CD4-positive, alpha-beta T cell treated with Interferon alpha-2 for 1 hour (primary cell): ENCODE measurements at regions not wholly inside any gene's neighbourhood (a gene's known extent, or its start where the extent isn't known, plus 50 kb on each side); places are given as distances from the start of the nearest gene placed in this dataset.
"Not testable (repeated sequence)": the region's sequence is repeated elsewhere in the genome, so short reads cannot be mapped to it uniquely, and the experiment has no call there.

Experiments used
- DNase-seq, 2 donors: peaks; one replicate each; pipeline ENCODE4 v3.0.0-alpha.2; 2020 to 2022

DNA sequence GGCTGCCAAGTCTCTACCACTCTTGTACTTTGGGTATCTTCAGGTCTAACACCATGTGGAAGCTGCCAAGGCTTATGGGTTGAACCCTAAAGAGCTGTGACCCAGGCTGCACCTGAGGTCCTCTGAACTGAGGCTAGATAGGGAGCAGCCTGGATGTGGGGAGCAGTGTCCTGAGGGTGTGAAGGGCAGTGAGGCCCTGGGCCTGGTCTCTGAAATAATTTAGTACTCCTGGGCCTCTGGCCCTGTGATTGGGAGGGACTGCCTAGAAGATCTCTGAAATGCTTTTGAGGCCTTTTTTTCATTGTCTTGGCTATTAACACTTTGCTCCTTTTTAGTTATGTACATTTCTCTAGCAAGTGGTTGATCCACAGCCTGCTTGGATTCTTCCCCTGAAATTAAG, 847.2 kb upstream of the B3GALT2 start:
- no peak for DNase-seq

DNA sequence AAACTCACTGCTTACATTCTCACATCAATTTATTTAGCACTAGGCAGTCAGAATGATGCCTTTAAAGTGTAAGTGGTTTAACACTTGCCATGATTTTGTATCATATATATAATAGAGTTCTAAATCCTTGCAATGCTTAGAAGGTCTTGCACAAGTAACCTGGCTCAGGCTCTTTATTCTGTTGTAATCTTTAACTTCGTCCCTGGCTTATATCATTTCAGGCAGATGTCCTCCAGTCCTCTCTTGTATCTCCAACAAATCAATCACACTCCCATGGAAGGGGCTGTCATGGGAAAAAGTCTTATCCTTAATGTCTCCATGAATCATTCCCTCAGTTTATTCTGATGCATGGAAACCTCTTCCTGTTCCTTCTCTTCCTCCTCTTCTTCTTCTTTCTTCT, 841.6 kb upstream of the B3GALT2 start:
- no peak for DNase-seq

GRCh38 chr1:194026422-194026821, 840.0 kb upstream of the B3GALT2 start:
- no peak for DNase-seq

GRCh38 chr1:194024659-194025058, 838.2 kb upstream of the B3GALT2 start:
- no peak for DNase-seq

GRCh38 chr1:194014014-194014413, 827.6 kb upstream of the B3GALT2 start:
- DNase-seq: no peak

DNA sequence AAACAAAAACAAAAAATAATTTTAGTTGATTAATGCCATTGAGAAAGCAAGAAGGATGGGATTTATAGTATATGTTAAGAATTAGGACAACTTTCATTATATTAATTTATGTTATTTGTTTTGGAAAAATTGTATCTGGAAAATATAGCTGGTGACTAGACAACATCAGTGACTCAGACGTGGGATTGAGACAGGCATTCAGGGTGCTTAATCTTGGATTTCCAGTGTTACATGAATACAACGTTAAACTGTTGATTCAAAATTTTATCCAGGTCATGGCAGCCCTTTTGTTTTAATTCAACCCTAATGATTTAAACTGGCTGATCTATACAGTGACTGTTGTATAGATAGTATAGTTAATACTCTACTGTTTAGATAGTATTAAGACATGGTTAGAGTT, 827.1 kb upstream of the B3GALT2 start:
- DNase-seq: no peak

DNA sequence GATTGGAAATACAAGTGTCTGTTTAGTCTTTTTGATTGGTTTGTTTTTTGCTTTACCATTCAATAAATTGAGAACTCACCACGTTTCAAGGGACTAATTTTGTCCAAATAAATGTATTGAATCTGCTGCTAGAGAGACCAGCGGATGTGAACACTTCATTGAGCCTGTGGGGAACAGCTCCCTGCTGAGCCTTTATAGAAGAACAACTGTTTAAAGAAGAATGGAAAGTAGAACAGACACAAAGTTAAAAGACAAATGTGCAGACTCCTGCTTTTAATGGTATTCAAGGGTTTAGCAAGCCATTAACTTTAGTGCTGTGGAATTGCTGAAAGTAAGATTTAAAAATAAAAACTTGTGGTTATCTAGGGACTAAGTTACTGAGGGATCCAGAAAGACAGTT, 817.7 kb upstream of the B3GALT2 start:
- DNase-seq: no peak

DNA sequence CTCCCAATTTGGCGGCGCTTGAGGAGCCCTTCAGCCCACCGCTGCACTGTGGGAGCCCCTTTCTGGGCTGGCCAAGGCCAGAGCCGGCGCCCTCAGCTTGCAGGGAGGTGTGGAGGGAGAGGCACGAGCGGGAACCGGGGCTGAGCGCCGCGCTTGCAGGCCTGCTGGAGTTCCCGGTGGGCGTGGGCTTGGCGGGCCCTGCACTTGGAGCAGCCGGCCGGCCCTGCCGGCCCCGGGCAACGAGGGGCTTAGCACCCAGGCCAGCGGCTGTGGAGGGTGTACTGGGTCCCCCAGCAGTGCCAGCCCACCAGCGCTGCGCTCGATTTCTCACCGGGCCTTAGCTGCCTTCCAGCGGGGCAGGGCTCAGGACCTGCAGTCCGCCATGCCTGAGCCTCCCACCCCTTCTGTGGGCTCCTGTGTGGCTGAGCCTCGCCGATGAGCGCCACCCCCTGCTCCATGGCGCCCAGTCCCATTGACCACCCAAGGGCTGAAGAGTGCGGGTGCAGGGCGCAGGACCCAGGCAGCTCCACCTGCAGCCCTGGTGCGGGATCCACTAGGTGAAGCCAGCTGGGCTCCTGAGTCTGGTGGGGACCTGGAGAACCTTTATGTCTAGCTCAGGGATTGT, 815.4 kb upstream of the B3GALT2 start:
- DNase-seq: not testable (repeated sequence)

GRCh38 chr1:193988885-193989284, 802.5 kb upstream of the B3GALT2 start:
- DNase-seq: no peak

DNA sequence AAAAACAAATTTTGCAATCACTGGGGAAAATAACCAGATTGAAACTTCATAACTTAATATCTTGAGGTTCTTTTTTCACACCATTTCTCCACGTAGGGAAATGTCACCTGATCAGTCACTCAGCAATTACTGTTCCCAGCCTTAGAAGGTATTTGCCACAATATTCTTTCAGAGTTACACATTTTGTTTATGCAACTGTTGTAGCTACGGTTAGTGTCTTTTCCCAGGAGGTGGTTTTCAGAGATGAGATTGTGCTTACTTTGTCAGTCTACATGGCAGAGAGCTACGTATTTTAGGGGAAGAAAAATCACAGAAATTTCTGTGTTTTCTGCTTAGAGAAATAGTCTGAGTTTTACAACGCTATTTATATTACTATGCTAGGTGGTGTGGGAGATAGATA, 792.8 kb upstream of the B3GALT2 start:
- DNase-seq: no peak

DNA sequence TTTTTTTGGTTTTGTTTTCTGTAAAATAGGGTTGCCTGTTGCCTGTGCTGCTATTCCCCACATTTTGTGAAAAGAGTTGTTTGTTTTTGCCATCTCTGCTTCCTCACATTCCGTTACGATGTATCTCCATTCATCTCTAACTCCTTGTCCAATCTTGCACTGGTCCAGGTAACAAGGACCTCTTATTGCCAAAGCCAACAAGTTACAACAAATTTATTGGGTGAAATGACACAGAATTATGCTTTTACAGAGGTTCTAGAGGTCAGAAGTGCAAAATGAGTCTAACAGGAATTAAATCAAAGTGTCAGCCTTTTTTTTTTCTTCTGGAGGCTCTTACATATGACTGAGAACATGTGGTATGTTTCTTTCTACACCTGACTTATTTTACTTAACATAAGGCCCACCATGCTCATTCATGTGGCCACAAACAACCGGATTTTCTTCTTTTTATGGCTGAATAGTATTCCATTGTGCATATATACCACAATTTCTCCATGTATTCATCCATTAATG, 787.9 kb upstream of the B3GALT2 start:
- DNase-seq: no peak

DNA sequence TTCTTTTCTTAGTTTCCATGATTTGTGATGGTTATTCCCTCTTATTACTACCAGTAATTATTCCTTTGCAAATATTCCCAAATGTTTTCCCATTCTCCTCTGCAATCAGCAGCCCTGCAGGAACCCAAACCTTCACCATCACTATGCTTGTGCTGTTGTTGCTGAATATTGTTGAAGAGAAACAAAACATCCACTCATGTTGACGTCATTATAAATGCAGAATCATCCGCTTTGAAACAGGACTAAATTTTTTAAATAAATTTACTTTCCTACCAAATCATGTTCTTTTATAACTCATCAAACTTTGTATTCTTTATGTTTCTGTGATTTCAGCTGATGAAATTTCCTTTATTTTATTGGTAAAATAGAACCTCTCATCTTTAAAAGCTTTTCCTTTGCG, 787.0 kb upstream of the B3GALT2 start:
- DNase-seq: no peak

DNA sequence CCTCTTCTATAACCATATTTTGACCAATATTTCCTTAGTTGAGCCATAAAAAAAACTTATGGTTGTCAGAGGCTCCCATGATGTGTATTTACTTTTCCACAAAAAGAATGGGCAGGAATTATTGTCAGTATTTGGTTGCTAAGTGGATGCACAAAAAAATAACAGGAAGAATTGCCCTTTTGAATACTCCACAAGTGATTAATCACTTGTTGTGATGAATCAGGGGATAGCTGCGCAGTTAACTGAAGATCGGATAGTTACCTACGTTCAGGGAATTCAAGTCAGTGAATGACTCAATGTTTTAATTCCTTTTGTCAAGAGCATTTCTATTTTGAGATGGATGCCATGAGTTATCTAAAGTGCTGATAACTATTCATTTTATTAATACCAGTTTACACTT, 785.2 kb upstream of the B3GALT2 start:
- DNase-seq: no peak

DNA sequence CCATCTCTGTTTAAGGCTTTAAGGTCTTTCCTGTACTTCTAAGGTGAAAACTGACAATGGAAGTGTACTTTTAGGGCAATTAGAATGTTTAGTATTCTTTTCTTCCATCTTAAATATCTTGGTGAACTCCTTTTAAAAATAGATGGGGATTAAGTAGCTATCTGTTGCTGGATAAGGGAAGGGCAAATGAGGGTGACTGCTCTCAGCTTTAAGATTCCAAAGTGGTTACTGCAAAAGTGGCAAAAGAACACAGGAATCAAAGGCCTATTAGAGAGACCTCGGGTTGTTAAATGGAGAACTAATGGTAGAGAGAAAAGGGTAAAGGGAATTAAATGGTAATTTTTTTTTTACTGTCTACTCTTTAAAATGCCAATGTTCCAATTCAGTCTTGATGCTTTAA, 774.1 kb upstream of the B3GALT2 start:
- DNase-seq: no peak

GRCh38 chr1:193960040-193960439, 773.6 kb upstream of the B3GALT2 start:
- DNase-seq: no peak

DNA sequence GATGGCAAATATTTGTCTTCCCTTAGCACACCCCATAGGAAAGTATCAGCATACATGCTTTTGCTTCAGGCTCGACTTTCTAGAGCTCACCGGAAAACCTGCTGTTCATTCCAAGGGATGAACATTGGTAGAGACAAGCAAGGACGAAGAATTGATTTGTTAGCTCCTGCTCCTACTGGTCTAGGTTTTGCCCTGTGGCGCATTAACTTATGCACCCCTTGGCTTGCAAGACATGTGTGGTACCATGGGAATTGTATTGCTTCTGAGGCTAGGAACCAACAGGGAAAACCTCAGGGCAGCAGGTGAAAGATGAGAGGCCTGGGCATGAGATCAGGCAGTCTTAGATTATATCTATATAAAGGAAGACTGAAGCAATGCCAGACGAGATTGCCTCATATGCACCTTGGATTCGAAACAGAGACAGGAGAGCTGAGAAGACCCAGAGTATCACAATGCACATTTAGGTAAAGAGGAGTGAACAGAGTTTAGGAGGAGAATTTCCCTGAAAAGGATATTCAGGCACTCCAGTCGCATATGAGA, 771.2 kb upstream of the B3GALT2 start:
- no peak for DNase-seq

GRCh38 chr1:193952778-193953374, 766.5 kb upstream of the B3GALT2 start:
- no peak for DNase-seq

- DNase-seq: no peak
Measured at GRCh38 chr1:193951984-193952383, 765.6 kb upstream of the B3GALT2 start.

DNA sequence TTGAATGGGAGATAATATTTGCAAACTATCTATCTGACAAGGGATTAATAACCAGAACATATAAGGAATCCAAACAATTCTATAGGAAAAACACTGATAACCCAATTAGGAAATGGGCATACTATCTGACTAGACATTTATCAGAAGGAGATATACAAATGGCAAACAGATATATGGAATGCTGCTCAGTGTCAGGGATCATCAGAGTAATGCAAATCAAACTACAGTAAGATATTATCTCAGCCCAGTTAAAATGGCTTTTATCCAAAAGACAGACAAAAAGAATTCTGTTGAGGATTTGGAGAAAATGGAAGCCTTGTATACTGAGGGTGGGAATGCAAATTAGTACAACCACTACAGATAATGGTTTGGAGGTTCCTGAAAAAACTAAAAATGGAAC, 758.0 kb upstream of the B3GALT2 start:
- DNase-seq: no peak

GRCh38 chr1:193940176-193940575, 753.8 kb upstream of the B3GALT2 start:
- DNase-seq: no peak

DNA sequence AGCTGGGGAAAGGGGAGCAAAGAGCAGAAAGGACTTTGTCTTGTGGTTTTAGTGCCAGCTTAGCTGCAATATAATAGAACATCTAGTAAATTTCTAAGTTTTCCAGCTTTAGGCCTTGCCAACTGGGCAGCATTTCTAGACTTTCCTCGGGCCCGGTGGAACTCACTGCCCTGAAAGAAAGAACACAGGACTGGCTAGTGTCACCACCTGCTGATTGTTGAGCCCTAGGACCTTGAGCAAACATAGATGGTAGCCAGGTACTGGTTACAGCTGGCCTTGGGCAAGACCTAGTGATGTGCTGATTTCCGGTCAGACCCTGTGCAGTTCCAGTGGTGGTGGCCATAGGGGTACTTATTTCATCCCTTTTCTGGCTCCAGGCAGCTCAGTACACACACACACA, 753.2 kb upstream of the B3GALT2 start:
- no peak for DNase-seq

- no peak for DNase-seq
Measured at GRCh38 chr1:193937308-193937707, 750.9 kb upstream of the B3GALT2 start.

GRCh38 chr1:193932979-193933378, 746.6 kb upstream of the B3GALT2 start:
- no peak for DNase-seq

DNA sequence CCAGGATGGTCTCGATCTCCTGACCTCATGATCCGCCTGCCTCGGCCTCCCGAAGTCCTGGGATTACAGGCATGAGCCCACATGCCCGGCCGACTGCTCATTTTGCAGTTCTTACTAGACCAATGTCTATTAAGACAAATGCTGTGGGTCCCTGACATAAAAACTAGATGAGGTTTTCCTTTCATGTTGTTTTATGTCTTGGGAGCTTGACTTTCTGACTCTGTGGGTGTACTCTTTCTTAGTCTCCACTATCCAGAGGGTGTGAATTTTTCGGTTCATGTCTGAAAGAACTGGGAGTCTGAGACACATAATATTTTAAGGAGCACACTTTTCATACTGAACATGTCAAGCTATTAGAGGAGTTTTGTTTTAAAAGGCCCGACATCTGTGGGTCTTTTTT, 744.9 kb upstream of the B3GALT2 start:
- no peak for DNase-seq
